ENCODE measurements at regions not wholly inside any gene's neighbourhood (a gene's known extent, or its start where the extent isn't known, plus 50 kb on each side); places are given as distances from the start of the nearest gene placed in this dataset.

DNA sequence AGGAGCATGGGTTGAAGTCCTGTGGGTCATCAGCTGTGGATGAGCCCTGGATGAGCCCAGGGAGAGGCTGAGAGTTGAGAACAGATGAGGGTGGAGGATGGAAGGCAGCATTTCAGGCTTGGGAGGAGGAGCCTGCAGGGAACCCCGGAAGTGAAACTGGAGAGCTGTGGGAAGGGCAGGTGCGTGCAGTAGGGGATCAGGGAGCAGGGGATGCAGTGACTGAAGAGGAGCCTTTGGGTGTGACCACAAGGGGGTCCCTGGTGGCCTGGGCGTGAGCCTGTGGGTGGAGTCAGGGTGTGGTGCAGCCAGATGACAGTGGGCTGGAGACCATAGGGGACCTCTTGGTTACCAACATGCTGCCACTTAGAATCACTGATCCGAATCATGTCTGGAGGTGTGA lies 115.5 kb downstream of the PAPOLA start:
- H3K4me1 ChIP-seq (ENCODE audit: control insufficient read depth, insufficient read depth, low read length): no peaks in the 10 kb centered on the region
- no peak overlapping the region for H3K9ac ChIP-seq (ENCODE audit: extremely low read depth, low read length, poor library complexity, severe bottlenecking)
- no peak for DNase-seq
- Mint-ChIP-seq H3K4me1 (peaks cover 5% of the 10 kb centered on the region), H3K9me3 (no peaks in the 10 kb centered on the region), H3K4me3 (no peak overlapping the region), H3K27ac (no peak overlapping the region), H3K36me3 (ENCODE audit: low read depth) (no peaks in the 10 kb centered on the region), H3K27me3 (ENCODE audit: insufficient read depth) (peaks cover 21% of the 10 kb centered on the region)
- TF ChIP-seq, protein P1, sequence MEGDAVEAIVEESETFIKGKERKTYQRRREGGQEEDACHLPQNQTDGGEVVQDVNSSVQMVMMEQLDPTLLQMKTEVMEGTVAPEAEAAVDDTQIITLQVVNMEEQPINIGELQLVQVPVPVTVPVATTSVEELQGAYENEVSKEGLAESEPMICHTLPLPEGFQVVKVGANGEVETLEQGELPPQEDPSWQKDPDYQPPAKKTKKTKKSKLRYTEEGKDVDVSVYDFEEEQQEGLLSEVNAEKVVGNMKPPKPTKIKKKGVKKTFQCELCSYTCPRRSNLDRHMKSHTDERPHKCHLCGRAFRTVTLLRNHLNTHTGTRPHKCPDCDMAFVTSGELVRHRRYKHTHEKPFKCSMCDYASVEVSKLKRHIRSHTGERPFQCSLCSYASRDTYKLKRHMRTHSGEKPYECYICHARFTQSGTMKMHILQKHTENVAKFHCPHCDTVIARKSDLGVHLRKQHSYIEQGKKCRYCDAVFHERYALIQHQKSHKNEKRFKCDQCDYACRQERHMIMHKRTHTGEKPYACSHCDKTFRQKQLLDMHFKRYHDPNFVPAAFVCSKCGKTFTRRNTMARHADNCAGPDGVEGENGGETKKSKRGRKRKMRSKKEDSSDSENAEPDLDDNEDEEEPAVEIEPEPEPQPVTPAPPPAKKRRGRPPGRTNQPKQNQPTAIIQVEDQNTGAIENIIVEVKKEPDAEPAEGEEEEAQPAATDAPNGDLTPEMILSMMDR (conservative IDR thresholded peaks at IDR 0.05): no peak
- no peak overlapping the region for H3K4me3 ChIP-seq (ENCODE audit: low read length)
- no peaks in the 10 kb centered on the region for H3K27me3 ChIP-seq (ENCODE audit: control insufficient read depth, insufficient read depth, low read length, poor library complexity, severe bottlenecking)
- no peaks in the 10 kb centered on the region for H3K36me3 ChIP-seq (ENCODE audit: control insufficient read depth, insufficient read depth, low read length)
- H3K27ac ChIP-seq (ENCODE audit: low read depth, low read length): no peak overlapping the region
- WGBS, 2 experiments (ENCODE audit: insufficient coverage in 1 of 2, insufficient read length in 1 of 2): 87 to 100% methylated on average over 1 to 4 of the region's 4 CpGs
- H3K9me3 ChIP-seq (ENCODE audit: control insufficient read depth, low read length): no peaks in the 10 kb centered on the region

DNA sequence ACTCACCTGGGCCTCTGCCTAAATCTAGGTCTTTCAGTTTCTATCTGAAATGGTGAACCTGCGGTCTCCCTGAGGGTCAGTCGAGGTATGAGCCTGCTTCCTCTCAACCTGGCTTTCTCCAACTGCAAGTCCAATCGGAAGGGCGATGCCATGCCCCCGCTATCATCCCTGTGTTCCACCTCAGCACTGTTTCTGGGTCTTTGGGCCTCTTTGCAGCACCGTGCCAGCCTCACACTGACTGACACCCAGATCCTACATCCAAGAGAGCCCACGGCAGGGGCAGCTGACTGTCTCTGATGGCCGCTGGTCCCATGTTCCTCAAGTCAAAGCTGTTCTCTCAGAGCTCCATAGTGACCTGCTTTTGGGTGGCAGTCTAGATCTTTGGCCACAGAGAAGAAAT lies 120.7 kb downstream of the PAPOLA start:
- Histone ChIP-seq H3K36me3 (ENCODE audit: control insufficient read depth, insufficient read depth, low read length) (no peaks in the 10 kb centered on the region), H3K4me3 (ENCODE audit: low read length) (no peak overlapping the region), H3K27me3 (ENCODE audit: control insufficient read depth, insufficient read depth, low read length, poor library complexity, severe bottlenecking) (no peaks in the 10 kb centered on the region), H3K27ac (ENCODE audit: low read depth, low read length) (no peak overlapping the region), H3K9ac (ENCODE audit: extremely low read depth, low read length, poor library complexity, severe bottlenecking) (no peak overlapping the region), H3K9me3 (ENCODE audit: control insufficient read depth, low read length) (no peaks in the 10 kb centered on the region), H3K4me1 (ENCODE audit: control insufficient read depth, insufficient read depth, low read length) (no peaks in the 10 kb centered on the region)
- Mint-ChIP-seq H3K9me3 (no peaks in the 10 kb centered on the region), H3K4me3 (no peak overlapping the region), H3K4me1 (no peaks in the 10 kb centered on the region), H3K27me3 (ENCODE audit: insufficient read depth) (peaks cover 8% of the 10 kb centered on the region), H3K36me3 (ENCODE audit: low read depth) (no peaks in the 10 kb centered on the region), H3K27ac (no peak overlapping the region)
- DNase-seq: peak; percentile 20
- WGBS, 2 experiments (ENCODE audit: insufficient coverage in 1 of 2, insufficient read length in 1 of 2): 86 to 89% methylated on average over 8 of the region's 8 CpGs
- TF ChIP-seq, protein P1 (conservative IDR thresholded peaks at IDR 0.05): no peak

DNA sequence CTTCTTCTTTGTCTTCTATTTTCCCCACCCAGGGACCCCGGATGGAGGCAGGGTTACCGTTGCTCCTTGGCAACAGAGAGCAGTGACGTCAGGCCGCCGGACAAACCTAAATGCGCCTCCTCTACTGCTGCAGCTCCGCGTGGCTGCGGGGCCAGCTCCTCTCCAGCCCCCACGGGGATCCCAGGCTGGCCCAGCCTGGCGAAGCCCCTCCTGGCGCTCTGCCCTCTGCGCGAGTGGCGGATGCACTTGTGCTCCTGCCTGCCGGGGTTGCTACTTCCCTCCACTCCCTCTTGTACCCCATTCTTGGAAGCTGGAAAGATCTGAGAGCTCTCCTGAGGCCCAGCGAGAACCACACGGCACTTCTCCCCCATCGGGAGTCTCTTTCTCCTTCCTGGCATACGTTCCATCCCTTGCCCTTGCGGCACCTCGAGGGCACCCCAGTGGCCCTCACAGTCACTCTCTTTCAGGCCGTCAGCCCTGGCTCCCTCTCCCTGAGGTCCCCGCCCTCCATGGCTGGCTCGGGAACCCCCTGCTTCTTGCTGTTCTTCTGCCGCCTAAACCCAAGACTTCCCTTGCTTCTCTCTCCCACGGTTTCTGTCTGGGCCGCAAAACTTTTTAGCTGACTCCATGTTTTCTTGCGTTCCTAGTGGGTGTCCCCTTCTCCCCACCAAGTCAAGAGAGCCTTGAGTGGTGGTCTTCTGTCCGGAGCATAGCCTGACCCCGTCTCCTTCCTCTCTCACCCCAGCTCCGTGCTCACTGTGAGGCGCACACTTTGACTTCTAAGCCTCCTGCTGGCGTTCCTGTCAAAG lies 121.7 kb downstream of the PAPOLA start:
- TF ChIP-seq, protein P1 (conservative IDR thresholded peaks at IDR 0.05): no peak
- Histone ChIP-seq H3K36me3 (ENCODE audit: control insufficient read depth, insufficient read depth, low read length) (no peaks in the 10 kb centered on the region), H3K4me3 (ENCODE audit: low read length) (no peak overlapping the region), H3K9ac (ENCODE audit: extremely low read depth, low read length, poor library complexity, severe bottlenecking) (no peak overlapping the region), H3K9me3 (ENCODE audit: control insufficient read depth, low read length) (no peaks in the 10 kb centered on the region), H3K27me3 (ENCODE audit: control insufficient read depth, insufficient read depth, low read length, poor library complexity, severe bottlenecking) (peaks cover 1% of the 10 kb centered on the region), H3K4me1 (ENCODE audit: control insufficient read depth, insufficient read depth, low read length) (no peaks in the 10 kb centered on the region), H3K27ac (ENCODE audit: low read depth, low read length) (no peak overlapping the region)
- no peaks in the 10 kb centered on the region for H3K36me3 Mint-ChIP-seq (ENCODE audit: low read depth)
- H3K27me3 Mint-ChIP-seq (ENCODE audit: insufficient read depth): peaks cover 8% of the 10 kb centered on the region
- H3K9me3 Mint-ChIP-seq: no peaks in the 10 kb centered on the region
- H3K4me1 Mint-ChIP-seq: no peaks in the 10 kb centered on the region
- H3K4me3 Mint-ChIP-seq: no peak overlapping the region
- no peak overlapping the region for H3K27ac Mint-ChIP-seq
- DNase-seq: peak; percentile 37
- 93 to 96% methylated on average over 15 to 34 of the region's 34 CpGs for WGBS, 2 experiments (ENCODE audit: insufficient coverage in 1 of 2, insufficient read length in 1 of 2)
